ENCODE measurements at regions not wholly inside any gene's neighbourhood (a gene's known extent, or its start where the extent isn't known, plus 50 kb on each side); places are given as distances from the start of the nearest gene placed in this dataset.

GRCh38 chr1:212221801-212222200, 63.4 kb upstream of the PPP2R5A start:
- TF ChIP-seq CTCF (IDR thresholded peaks at IDR 0.05), result no peak
- TF ChIP-seq POLR2A (IDR thresholded peaks at IDR 0.05), result no peak
